HG03571 (cell line): ENCODE measurements at regions not wholly inside any gene's neighbourhood (a gene's known extent, or its start where the extent isn't known, plus 50 kb on each side); places are given as distances from the start of the nearest gene placed in this dataset.
"Not testable (repeated sequence)": the region's sequence is repeated elsewhere in the genome, so short reads cannot be mapped to it uniquely, and the experiment has no call there.

Source experiments
- ATAC-seq: cut with Tn5 transposase; IDR thresholded peaks from one replicate; pipeline ENCODE4 v1.9.1; 2021; ENCODE audit not compliant: unreplicated experiment

GRCh38 chr2:13332060-13332459 lies 615.3 kb downstream of the TRIB2 start:
- no peak for ATAC-seq

GRCh38 chr2:13334071-13334470 lies 617.3 kb downstream of the TRIB2 start:
- not testable (repeated sequence) for ATAC-seq

GRCh38 chr2:13334545-13334944 lies 617.8 kb downstream of the TRIB2 start:
- no peak for ATAC-seq

GRCh38 chr2:13335862-13336535 lies 619.3 kb downstream of the TRIB2 start:
- ATAC-seq = no peak

- ATAC-seq = no peak
Measured at GRCh38 chr2:13351068-13351467, 634.3 kb downstream of the TRIB2 start.

- ATAC-seq = no peak
Measured at GRCh38 chr2:13353083-13353482, 636.3 kb downstream of the TRIB2 start.

- no peak for ATAC-seq
Measured at GRCh38 chr2:13354031-13354430, 637.3 kb downstream of the TRIB2 start.

- ATAC-seq = not testable (repeated sequence)
Measured at GRCh38 chr2:13381928-13382327, 665.2 kb downstream of the TRIB2 start.

- ATAC-seq = not testable (repeated sequence)
Measured at GRCh38 chr2:13389172-13389571, 672.4 kb downstream of the TRIB2 start.

- ATAC-seq = no peak
Measured at GRCh38 chr2:13390676-13391075, 673.9 kb downstream of the TRIB2 start.

- ATAC-seq = no peak
Measured at GRCh38 chr2:13401312-13401711, 684.6 kb downstream of the TRIB2 start.

- ATAC-seq = no peak
Measured at GRCh38 chr2:13413989-13414388, 697.3 kb downstream of the TRIB2 start.

GRCh38 chr2:13414897-13415296 lies 698.2 kb downstream of the TRIB2 start:
- ATAC-seq = no peak

GRCh38 chr2:13433954-13434353 lies 717.2 kb downstream of the TRIB2 start:
- ATAC-seq = no peak

- ATAC-seq = not testable (repeated sequence)
Measured at GRCh38 chr2:13443554-13444261, 727.0 kb downstream of the TRIB2 start.

- ATAC-seq = no peak
Measured at GRCh38 chr2:13462464-13462863, 745.7 kb downstream of the TRIB2 start.

- ATAC-seq = no peak
Measured at GRCh38 chr2:13466076-13466475, 749.3 kb downstream of the TRIB2 start.

GRCh38 chr2:13474538-13474937 lies 757.8 kb downstream of the TRIB2 start:
- no peak for ATAC-seq

- ATAC-seq = no peak
Measured at GRCh38 chr2:13480057-13480456, 763.3 kb downstream of the TRIB2 start.

- ATAC-seq = no peak
Measured at GRCh38 chr2:13481201-13481600, 764.5 kb downstream of the TRIB2 start.

- no peak for ATAC-seq
Measured at GRCh38 chr2:13485256-13485655, 768.5 kb downstream of the TRIB2 start.

- ATAC-seq = no peak
Measured at GRCh38 chr2:13488965-13489364, 772.2 kb downstream of the TRIB2 start.

GRCh38 chr2:13492262-13492661 lies 775.5 kb downstream of the TRIB2 start:
- ATAC-seq = no peak
